ENCODE measurements at regions not wholly inside any gene's neighbourhood (a gene's known extent, or its start where the extent isn't known, plus 50 kb on each side); places are given as distances from the start of the nearest gene placed in this dataset.
"Not testable (repeated sequence)": the region's sequence is repeated elsewhere in the genome, so short reads cannot be mapped to it uniquely, and the experiment has no call there.

DNA sequence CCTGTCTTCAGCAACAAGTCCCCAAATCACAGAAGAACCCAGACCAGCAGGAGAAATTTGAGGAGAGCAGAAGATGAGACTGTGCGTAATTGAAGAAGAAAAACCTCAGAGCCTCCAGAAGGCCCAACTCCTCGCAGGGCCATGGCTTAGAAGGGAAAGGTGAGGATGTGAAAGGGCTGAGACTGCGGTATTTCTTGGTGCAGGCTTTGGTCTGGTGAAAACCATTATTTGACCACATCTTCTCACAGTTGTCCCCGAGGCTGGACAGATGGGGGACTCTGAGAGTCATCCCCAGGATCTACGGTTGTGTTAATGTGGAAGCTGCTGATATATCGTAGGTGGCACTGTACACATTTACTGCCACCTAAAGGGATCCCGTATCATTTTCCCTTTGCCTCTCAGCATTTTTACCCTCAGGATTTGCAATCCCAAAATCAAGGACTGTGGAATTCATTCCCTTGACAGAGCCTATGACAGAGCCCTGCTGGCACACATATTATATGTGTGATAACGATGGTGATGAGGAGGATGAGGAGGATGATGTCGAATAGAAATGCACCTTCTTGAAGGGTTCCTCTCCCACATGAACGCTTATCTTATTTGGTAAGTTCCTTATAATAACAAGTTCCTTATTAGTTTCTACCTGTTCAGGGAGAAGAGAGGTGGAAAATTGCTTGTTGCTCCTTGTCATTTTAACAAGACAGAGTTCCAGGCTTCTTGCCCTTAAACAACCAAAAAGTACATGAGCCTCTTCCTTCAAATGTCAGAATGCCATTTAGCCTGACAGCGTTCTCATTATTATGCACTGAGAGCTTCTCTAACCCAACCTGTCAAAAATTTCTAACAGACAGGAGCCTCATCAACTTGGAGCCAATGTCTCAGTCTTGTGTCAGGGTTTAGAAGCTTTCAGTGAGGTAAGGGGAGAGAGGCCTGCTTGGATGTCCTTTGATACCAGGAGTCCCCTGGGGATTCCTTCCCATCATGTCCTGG lies 135.8 kb downstream of the PXDC1 start:
- no TSS peak for BruUV-seq (replicated peaks)
- Histone ChIP-seq H3K9me3 (ENCODE audit: low read depth, low read length, poor library complexity, severe bottlenecking) (no peaks in the 10 kb centered on the region), H3K36me3 (ENCODE audit: insufficient read depth, low read length, poor library complexity, severe bottlenecking) (no peaks in the 10 kb centered on the region), H3K4me1 (ENCODE audit: insufficient read depth, low read length, poor library complexity, severe bottlenecking) (peaks cover 25% of the 10 kb centered on the region), H3K4me3 (ENCODE audit: low read depth, low read length, poor library complexity, severe bottlenecking) (no peak overlapping the region), H3K27ac (ENCODE audit: low read depth, low read length, poor library complexity, severe bottlenecking) (no peak overlapping the region), H3K27me3 (replicated peaks; ENCODE audit: insufficient read depth, low read depth, low read length, poor library complexity) (no peaks in the 10 kb centered on the region)
- DNase-seq (ENCODE audit: low spot score): no peak
- POLR2A ChIA-PET (ENCODE audit: low non-redundant PET): no interaction called here
- CTCF ChIA-PET: no interaction called here
- intact Hi-C loops (cut with micrococcal nuclease; ENCODE audit: unreplicated experiment): no loop called here
- TF ChIP-seq EZH2 (IDR thresholded peaks at IDR 0.05; ENCODE audit: borderline replicate concordance, low read depth, low read length, poor library complexity, severe bottlenecking): no peak
- TF ChIP-seq, protein P1, sequence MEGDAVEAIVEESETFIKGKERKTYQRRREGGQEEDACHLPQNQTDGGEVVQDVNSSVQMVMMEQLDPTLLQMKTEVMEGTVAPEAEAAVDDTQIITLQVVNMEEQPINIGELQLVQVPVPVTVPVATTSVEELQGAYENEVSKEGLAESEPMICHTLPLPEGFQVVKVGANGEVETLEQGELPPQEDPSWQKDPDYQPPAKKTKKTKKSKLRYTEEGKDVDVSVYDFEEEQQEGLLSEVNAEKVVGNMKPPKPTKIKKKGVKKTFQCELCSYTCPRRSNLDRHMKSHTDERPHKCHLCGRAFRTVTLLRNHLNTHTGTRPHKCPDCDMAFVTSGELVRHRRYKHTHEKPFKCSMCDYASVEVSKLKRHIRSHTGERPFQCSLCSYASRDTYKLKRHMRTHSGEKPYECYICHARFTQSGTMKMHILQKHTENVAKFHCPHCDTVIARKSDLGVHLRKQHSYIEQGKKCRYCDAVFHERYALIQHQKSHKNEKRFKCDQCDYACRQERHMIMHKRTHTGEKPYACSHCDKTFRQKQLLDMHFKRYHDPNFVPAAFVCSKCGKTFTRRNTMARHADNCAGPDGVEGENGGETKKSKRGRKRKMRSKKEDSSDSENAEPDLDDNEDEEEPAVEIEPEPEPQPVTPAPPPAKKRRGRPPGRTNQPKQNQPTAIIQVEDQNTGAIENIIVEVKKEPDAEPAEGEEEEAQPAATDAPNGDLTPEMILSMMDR (conservative IDR thresholded peaks at IDR 0.05; ENCODE audit: low read depth, low read length): no peak

DNA sequence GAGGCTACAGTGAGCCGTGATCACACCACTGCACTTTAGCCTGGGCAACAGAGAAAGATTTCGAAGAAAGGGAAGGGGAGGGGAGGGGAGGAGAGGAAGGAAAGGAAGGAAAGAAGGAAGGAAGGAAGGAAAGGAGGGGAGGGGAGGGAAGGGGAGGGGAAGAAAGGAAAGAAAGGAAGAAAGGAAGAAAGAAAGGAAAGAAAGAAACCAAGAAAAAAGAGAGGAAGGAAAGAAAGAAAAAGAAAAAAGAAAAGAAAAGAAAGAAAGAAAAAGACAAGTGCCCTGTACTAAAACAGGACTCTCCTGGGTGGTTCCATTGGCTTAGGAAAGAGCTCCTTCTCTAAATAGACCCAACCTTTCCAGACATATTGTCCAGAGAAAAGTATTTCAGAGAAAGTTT lies 136.6 kb downstream of the PXDC1 start:
- Histone ChIP-seq H3K36me3 (ENCODE audit: insufficient read depth, low read length, poor library complexity, severe bottlenecking) (no peaks in the 10 kb centered on the region), H3K9me3 (ENCODE audit: low read depth, low read length, poor library complexity, severe bottlenecking) (no peaks in the 10 kb centered on the region), H3K27me3 (replicated peaks; ENCODE audit: insufficient read depth, low read depth, low read length, poor library complexity) (no peaks in the 10 kb centered on the region), H3K27ac (ENCODE audit: low read depth, low read length, poor library complexity, severe bottlenecking) (no peak overlapping the region), H3K4me3 (ENCODE audit: low read depth, low read length, poor library complexity, severe bottlenecking) (no peak overlapping the region), H3K4me1 (ENCODE audit: insufficient read depth, low read length, poor library complexity, severe bottlenecking) (peaks cover 32% of the 10 kb centered on the region)
- intact Hi-C loops (cut with micrococcal nuclease; ENCODE audit: unreplicated experiment): no loop called here
- no peak for DNase-seq (ENCODE audit: low spot score)
- no TSS peak for BruUV-seq (replicated peaks)
- CTCF ChIA-PET: no interaction called here
- no peak for TF ChIP-seq EZH2 (IDR thresholded peaks at IDR 0.05; ENCODE audit: borderline replicate concordance, low read depth, low read length, poor library complexity, severe bottlenecking)
- TF ChIP-seq, protein P1 (conservative IDR thresholded peaks at IDR 0.05; ENCODE audit: low read depth, low read length): no peak
- POLR2A ChIA-PET (ENCODE audit: low non-redundant PET): no interaction called here

DNA sequence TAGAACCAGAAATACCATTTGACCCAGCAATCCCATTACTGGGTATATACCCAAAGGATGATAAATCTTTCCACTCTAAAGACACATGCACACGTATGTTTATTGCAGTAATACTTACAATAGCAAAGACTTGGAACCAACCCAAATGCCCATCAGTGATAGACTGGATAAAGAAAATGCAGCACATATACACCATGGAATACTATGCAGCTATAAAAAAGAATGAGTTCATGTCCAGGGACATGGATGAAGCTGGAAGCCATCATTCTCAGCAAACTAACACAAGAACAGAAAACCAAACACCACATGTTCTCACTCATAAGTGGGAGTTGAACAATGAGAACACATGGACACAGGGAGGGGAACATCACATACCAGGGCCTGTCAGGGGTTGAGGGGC lies 137.9 kb downstream of the PXDC1 start:
- intact Hi-C loops (cut with micrococcal nuclease; ENCODE audit: unreplicated experiment); H3K36me3 ChIP-seq (ENCODE audit: insufficient read depth, low read length, poor library complexity, severe bottlenecking); CTCF ChIA-PET; H3K27me3 ChIP-seq (replicated peaks; ENCODE audit: insufficient read depth, low read depth, low read length, poor library complexity); H3K4me3 ChIP-seq (ENCODE audit: low read depth, low read length, poor library complexity, severe bottlenecking); POLR2A ChIA-PET (ENCODE audit: low non-redundant PET); H3K9me3 ChIP-seq (ENCODE audit: low read depth, low read length, poor library complexity, severe bottlenecking); H3K27ac ChIP-seq (ENCODE audit: low read depth, low read length, poor library complexity, severe bottlenecking); DNase-seq (ENCODE audit: low spot score); BruUV-seq (replicated peaks): not testable (repeated sequence)
- H3K4me1 ChIP-seq (ENCODE audit: insufficient read depth, low read length, poor library complexity, severe bottlenecking): peaks cover 34% of the 10 kb centered on the region
